ENCODE measurements at regions not wholly inside any gene's neighbourhood (a gene's known extent, or its start where the extent isn't known, plus 50 kb on each side); places are given as distances from the start of the nearest gene placed in this dataset.

DNA sequence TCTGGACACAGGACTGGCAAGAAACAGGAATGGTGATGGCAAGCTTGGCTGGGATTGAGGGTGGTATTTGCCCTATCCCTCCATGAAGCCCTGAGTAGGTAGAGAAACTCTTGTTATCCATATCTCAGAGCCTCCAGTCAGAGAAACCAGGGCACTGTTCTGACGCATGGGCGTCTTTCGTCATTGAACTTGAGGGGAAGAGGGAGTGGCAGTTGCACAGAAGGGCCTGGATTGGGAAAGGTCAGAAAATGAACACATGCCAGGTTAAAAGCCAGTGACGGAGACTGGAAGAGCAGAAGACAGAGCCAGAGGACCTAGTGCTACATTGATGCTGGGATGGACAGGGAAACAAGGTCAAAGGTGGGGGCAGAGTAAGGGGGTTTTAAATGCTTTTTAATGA lies 516.7 kb downstream of the PLPP3 start:
- no peak for DNase-seq

DNA sequence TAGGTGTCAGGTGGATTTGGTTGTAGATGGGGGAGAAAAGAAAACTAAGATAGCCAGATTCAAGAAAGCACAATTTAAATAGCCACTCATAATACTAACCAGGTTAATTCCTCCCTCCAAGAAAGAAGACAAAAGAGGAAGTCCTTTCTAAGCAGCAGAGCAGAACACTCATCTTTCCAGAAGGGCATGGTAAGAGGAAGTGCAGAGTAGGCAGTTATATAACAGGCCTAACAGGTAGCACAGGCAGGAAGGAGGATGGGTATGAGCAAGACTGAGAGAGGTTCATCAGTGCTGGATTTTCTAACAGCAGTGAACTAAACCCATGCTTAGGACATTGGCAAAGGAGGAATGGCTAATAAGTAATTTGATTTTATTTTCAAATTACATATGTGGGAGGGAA lies 517.5 kb downstream of the PLPP3 start:
- no peak for DNase-seq

DNA sequence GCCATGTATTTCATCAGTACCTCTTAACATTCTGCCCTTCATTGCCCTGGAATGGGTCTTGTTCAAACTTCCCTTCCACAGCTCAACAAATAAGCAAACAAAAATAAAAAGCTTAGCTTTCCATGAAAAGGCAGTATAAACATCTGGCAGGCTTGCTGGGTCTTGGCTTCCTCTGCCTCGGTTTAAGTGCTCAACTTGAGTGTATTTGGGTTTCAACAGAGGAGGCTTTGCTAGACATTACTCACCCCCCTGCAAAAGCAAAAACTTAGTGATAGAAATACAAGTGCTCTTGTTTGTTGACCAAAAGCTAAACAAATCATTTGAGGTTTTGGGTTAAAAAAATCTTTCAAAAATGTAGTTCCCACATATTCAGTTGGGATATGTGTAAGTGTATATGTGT lies 518.5 kb downstream of the PLPP3 start:
- no peak for DNase-seq

DNA sequence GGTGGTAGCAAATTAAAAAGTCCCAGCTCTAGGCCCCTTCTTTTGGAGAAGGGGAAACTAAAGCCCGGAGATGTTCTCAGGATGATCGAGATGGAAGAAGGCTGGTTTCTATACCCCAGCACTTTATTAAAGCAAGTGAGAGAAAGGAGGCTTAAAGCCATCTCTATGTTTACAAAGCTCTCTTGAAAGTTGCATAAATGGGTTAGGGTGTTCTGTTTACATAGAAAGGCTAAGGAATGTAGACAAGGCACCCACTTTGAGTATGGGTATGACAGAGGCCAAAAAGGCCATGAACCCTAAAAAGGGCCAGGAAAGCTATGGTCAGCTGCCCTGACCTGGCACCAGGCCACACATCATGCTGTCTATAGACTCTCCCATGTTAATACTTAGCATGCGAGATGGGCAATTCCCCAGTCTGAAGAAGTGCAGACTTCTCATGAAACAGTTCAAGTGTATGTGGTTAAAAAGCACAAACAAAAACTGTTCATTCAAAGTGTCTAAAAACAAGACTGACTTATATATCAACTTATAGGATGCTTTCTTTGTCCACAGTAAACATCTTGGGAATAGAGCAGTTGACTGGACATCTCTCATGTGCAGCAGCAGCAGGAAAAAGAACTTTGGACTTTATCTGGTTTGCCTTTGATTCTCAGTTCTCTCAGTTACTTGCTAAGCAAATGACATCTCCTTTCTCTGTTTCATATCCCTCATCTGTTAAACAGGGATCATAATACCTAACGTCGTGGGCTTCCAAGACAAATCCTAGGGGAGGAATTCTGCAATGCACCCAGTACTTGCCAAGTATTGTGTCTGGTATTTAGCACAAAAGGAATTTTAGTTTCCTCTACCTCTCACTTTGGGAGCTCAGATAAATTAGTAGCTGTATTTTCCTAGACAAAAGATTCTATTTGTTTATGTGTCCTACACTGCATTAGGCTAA lies 521.6 kb downstream of the PLPP3 start:
- DNase-seq: no peak

DNA sequence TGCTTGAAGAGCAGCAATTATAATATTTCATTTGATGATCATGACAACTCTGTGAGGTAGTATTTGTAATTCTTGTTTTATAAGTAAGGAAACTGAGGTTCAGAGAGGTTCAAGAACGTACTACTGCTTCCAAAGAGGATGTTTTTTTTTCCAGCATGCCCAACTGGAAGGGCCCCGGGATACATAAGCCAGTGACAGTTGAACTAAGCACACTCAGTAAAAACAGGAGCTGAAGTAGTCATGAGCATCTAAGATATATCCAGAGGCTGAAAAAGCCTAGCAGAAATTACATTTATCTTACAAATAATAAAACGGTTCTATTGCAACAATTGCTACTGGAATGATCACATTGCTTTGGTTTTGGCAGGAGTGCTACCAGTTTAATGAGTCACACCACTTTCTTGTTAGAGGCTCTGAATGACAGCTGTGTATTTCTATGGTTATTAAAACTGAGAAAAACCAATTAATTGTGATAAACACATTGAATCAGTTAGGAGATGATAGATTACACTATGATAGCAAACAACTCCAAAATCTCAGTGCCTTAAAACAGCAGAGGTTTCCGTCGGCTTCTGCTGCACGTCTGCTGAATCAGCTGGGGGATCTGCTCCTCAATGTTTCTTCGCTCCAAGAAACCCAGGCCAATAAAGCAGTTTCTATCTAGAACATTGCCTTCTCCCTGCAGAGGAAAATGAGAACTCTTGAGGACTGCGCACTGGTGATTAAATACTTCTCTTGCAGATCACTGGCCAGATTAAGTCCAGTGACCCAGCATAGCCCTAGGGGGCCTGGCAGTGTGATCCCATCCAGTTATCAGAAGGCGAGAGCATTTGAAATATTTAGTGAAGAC lies 522.7 kb downstream of the PLPP3 start:
- DNase-seq: no peak

DNA sequence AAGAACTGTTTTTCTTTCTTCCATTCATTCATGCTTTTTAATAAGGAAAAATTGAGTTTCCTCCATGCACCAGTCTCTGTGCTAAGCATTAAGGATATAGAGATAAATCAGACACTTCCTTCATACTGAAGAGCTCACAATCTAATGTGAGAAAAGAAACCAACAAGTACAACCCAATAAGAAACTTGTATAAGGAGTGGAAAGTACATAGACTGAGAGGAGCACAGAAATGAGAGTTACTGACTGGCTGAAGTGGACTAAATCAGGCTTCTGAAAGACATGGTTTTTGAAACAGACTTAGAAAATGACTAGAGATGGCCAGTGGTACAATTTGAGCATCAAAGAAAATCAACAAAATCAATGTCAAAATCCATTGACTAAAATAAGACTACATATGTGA lies 524.4 kb downstream of the PLPP3 start:
- DNase-seq: no peak

DNA sequence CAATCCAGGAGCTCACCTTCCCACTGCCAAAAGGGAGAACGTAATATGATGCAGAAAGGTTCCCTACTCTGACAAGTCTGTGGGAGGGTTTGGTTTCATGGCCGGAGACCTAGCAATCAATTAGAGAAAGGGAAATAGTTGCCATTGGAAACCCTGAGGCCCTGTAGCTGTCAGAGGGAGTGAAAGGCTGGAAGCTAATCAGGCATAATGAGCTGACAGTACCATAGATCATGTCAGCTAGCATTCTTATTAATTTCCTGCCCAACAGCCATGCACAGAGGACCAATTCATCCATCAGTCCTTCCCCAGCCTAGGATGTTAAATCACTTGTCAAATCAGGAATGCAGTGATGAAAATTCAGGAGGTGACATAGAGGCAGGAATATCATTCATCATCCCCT lies 527.3 kb downstream of the PLPP3 start:
- DNase-seq: no peak

DNA sequence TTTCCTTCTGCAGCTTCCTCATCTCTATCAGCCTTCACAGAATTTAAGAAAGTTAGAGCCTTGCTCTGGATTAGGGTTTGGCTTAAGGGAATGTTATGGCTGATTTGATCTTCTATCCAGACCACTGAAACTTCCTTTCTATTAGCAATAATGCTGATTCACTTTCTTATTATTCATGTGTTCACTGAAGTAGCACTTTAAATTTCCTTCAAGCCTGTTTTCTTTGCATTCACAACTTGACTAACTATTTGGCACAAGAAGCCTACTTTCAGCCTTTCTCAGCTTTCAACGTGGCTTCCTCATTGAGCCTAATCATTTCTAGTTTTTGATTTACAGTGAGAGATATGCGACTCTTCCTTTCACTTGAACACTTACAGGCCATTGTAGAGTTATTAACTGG lies 528.5 kb downstream of the PLPP3 start:
- DNase-seq: no peak

DNA sequence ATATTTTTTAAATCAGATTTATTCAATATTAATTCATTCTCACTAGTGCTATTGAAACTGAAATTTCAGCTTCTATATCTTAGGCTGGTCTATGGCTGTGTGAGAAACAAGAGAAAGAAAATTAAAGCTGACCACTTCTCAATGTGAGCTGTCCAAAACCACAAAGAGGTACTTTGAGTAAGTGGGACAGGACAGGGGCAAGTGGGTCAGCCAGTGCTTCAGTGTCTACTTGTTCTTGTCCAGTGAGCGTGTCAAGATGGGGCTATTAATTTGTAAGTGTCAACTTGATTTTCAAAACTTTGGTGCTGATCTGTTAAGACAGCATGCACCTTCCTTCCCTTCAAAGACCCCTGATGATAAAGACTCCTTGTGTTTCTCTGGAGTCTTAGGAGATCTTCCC lies 533.9 kb downstream of the PLPP3 start:
- no peak for DNase-seq

DNA sequence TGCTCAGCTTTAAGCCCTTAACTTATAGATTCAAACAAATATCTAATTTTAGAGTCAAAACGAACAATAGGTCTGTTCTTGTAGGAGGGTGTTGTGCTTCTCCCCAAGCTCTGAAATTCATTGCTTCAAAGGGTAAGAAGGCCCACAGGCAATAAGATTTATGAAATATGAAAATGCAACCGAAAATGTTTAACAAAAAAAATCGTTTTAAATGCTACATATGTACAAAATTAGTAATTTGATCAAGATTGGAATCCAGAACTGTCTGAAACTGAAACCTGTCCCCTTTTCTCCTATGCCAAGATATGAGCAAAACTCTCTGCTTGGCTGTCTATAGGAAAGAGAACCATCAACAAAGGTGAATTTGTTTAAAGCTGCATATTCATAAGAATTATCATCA lies 534.3 kb downstream of the PLPP3 start:
- no peak for DNase-seq

DNA sequence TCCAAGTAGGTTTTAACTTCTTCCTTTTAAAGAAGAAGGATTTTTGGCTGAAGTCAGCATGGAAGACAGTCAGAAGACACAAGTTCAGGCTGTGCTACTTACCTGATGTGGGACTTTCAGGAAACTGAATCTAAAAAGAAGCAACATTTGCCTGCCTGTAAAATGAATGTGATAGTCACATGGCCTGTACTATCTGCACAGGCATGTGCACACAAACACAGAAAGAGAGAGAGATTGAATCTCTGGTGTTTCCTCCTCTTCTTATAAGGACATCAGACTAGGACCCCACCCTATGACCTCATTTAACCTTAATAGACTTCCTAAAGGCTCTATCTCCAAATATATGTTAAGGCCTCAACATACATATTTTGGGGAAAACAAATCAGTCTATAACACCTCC lies 542.9 kb downstream of the PLPP3 start:
- no peak for DNase-seq

DNA sequence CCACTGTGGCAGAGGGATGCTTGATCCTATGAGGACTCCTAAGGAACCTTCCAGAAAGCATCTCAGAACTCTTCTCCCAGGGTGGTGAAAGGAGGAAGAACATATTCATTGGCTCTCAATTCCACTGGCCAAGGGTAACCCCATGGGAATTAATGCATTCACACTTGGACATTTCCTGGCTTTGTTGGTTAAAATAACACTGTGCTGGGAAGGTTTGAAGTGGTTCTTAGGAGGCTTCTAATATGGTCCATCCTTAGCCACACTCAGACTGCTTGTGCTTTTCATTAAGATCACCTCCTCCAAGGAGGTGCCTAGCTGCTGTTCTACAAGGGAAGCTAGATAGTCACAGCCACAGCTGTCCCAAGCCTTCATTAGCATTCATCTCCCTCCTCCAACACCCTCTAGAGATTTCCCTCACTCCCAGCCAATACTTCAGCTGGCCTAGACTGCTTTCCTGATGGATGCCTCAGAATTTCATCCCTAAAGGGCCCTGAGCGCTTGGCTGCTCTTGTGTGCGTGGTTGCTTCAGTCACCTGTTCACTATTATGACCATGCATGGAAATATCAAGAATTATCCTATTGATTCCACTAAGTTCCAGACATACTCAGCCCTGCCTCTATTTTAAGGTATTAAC lies 544.4 kb downstream of the PLPP3 start:
- no peak for DNase-seq

DNA sequence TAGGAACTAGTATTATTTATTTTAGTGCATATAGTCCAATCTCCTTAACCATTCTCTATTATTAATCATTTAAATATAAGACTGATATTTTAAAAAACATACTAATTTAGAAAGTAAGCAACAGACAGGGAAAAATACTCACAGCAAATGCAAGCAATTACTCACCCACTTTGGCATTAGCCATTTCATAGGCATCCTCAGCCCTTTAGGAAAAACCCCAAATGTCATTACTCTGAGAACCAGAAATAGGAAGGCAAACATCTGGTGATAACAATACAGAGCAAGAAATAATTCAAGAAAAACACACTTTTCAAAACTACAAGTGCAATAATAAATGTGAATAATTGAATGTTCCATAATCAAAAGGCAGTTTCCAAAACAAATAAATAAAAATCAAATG lies 545.1 kb downstream of the PLPP3 start:
- no peak for DNase-seq

DNA sequence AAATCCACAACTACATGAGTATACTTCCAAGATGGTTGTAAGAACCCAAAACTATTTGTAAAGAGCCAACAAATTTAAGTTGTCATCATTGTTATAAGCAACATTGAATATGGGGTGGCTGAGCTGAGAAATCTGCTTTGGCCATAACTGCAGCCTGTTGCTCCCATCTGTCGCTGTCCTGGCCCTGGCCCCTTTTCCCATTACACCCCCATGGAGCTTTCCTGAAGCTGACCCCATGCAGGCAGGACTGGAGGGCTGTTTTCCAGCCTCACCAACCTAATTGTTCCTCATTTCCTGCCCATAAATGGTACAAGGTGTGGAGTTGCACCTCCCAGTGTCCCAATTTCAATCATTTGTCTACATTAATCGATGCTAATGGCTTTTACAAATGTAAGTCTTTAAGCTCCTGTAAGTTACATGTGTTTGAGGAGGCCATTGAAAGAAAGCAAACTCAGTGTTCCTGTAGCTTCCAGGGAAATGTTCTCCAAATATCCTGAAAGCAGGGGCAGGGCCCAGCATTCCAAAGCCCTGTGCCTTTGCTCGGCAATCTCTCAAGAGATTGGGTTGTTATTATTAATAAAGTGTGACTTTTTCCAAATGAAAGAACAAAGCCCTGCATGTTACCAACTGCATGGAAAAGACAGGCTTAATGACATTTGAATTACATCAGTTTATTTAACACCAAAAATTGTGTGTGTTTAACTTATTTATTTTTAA lies 545.9 kb downstream of the PLPP3 start:
- no peak for DNase-seq

DNA sequence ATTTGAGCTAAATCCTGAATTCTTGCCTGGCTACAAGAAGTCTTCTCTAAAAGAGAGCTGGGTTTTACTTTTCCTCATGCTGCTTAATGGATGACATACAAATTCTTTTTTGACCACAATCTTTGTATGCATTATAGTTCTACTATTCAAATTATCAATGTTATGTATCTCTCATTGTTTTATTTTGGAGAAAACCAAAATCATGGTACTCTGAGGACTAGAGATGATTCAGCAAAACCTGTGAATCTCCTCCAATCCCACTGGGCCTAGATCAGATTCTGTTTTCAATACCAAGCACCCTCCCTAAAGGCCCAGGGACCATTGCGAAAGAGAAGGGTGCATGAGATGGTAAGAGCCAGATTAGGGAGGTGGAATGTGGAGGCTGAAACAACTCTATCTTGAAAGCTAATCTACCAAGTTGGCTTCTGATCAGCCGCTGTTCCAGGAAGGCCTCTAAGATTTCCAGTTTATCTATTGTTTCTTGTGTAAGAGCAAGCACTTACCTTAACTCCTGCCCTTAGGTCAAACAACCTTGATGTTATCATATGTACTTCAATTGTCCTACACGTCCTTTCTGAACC lies 547.2 kb downstream of the PLPP3 start:
- DNase-seq: no peak

DNA sequence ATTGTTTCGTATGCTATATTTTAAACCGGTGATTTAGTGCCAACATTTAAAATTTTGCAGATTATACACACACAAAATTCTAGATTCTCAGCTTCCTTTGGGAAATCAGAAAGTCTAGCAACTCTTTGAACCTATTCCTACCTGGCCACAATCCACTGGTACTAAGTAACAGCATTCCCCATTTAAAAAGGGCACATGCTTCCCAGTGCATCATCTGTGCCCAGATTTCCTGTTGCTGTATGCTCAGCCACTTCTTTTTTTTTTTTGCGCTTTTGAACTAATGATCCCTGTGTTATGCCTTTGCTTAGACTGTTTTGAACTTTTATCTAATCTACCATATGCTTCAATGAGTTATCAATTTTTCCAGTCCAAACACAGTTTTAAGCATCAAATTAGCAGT lies 548.4 kb downstream of the PLPP3 start:
- DNase-seq: no peak

DNA sequence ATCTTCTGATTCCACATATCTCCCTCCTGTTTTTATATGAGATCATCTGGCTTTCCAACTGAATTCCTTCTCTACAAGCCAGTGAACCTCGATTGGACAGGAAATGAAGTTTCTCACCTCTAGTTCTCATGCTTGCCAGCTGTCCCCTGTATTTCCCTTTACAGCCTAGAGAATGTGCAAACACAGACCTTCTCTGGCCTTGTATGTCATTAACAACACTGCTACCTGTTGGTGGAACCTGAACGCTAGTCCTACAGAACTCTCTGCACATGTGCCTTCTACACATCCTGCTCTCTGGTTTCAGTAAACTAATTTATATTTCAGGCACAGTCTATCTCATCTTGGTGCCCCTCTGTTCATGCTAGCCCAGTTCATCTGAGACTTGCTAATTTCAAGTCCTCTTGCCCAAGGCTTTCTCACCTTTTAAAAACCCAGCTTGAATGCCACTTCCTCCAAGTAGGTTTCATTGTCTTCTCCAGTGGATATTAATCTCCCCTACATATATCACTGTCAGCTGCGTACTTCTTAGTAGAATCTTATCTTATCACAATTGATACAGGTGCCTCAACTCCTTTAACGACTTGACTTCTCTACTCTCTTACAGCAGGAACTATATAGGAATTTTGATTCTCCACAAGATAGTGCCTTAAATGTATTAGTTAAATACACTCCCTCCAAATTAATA lies 549.9 kb downstream of the PLPP3 start:
- no peak for DNase-seq

DNA sequence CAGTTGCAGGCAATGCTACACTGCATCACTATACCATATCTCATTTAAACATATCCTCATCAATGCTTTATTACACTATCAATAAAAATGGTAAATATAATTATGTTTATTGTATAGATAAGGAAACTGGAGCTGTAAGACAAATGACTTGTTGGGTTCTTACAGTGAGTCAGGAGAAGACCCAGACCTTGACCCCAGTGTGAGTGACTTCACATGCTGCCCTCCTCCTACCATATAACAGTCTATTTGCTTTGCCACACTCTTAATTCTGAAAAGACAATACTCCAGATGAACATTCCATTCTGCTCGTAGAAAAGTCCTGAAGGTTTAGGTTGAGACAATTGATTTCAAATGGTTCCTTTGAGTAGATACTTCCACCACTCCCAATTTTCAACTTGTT lies 550.5 kb downstream of the PLPP3 start:
- DNase-seq: no peak

DNA sequence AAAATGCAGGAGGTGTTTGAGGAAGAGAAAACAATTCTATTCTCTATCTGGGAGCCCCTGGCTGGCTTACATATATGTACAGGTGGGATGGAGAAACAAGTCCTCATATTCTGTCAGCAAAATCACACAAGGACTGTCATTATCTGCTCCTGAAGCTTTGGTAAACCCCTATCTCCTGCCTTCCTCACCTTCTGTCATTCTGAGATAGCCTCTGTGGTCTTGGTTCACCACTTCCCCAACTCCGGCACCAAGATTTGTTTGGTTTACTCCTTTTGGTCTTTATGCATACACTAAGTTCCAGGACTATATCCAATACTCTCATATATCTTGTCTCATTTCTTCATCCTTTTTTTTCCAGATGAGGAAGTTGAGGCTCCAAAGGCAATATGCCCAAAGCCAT lies 551.1 kb downstream of the PLPP3 start:
- DNase-seq: no peak

DNA sequence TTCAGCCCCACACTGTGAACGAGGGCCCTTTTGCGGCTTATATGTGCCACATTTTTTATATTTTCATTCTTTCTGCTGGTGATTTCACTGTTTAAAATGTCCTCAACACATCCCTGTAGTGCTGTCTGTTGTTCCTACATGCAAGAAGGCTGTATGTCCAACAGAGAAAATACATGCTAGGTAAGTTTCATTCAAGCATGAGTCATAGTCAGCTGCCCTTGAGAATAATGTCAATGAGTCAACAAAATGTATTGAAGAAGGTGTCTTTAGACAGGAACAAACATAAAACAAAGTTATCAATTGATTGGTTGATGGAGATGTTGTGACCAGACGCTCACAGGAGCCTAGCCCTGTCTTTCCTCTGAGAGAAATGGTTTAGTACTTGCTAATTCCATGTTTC lies 553.4 kb downstream of the PLPP3 start:
- no peak for DNase-seq

DNA sequence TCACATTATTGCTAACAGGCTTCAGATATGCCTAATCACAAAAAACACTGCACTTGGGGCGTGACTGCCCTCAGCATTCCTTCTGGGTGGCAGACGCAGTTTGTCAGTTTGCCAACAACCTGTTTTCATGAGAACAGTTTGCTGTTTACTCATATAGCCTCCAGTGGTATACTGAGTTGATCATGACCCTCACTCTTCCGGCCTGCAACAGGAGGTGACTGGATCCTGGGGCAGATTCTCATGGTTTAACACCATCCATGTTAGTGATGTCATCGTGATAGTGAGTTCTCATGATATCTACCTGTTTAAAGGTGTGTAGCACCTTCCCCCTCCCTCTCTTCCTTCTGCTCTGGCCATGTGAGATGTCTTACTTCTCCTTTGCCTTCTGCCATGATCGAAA lies 555.2 kb downstream of the PLPP3 start:
- DNase-seq: no peak

DNA sequence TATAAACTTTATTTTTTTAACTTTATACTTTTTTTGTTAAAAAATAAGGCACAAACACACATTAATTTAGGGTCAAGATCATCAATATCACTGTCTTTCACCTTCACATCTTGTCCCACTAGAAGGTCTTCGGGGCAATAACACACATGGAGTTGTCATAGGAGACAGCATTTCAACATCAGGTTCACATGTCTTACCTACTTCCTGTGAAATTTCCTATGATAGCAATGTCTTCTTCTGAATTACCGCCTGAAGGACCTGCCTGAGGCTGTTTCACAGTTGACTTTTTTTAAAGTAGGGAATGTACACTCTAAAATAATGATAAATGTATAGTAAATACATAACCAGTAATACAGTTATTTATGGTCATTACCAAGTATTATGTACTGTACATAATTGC lies 559.4 kb downstream of the PLPP3 start:
- no peak for DNase-seq

Measured in CD4-positive, alpha-beta T cell treated with Interleukin-4 for 1 hour (primary cell).